ENCODE measurements at regions not wholly inside any gene's neighbourhood (a gene's known extent, or its start where the extent isn't known, plus 50 kb on each side); places are given as distances from the start of the nearest gene placed in this dataset. TPM values are rescaled to one million over a fixed set of nuclear protein-coding genes. Genes with fewer than 3 reads are reported as not detected.

- DNase-seq (ENCODE audit: low spot score) = no peak
Observed at GRCh38 chr22:47245286-47245685, 482.8 kb downstream of the TBC1D22A start.

DNA sequence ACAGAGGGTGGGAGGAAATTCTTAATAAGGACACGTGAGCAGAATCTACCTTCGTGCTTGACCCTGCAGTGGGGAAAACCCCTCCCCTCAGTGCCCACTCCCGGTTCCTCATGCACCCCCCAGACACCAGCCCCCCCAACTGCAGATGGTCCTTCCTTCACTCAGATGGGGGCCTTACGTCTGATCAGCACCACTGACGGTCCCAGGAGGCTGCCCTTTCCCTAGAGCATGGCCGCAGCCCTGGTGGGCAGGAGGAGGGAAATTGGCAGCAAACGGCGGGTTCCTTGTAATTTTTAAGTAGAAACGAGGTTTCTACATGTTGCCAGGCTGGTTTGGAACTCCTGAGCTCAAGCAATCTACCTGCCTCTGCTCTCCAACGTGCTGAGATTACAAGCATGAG, 477.7 kb downstream of the TBC1D22A start:
- no peak for DNase-seq (ENCODE audit: low spot score)

DNA sequence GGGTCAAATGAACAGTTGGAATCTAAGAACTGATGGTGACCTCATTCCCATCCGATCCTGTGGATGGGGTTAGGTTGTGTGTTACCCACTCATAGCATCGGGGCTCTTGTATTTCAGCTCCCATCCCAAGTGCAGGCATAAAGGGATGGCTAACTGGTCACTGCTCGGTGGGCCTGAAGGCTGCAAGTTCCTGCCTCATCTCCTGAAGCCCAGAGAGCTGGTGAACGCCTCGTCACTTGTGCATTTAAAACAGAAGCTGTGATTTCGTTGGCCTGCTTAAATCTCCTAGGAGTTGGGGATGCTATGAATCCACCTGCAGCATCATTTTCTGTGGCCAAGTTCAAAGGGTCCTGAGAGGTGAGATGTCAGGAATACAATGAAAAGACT, 477.0 kb downstream of the TBC1D22A start:
- DNase-seq (ENCODE audit: low spot score) = no peak

DNA sequence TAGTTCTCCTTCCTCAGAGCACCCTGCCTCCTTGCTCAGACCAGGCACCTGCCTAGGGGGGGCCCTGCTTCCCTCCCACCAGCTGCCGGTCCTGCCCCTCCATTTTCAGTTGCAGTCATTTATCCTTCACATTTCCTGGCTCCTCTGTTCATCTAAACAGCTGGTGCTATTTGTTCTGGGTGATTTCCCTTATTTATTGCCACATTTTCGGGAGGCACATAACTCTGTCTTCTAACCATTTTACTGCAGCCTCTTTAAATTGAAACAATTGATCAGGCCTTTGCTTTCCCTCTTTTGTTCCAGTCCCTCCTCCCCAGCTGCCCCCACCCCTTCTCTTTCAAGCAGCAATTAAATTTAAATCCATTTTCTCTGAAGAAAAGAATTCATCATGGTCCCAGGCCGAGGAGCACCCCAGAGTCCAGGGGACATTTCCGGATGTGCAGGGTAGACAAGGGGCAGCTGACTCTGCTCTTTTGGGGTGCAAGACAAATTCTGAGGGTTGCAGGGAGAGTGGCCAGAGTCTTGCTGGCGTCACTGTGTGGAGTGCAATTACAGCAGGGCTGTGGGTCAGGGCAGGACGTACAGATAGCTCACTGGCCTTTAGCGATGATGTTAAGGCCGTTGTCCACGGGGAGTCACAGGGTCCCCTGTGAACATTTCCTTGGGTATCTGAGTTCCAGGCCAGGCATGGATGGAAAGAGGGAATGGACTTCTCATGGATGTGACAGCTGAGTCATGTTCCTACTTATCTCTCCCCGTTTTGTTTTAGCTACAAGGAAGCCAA, 476.4 kb downstream of the TBC1D22A start:
- DNase-seq (ENCODE audit: low spot score) = no peak

- no peak for DNase-seq (ENCODE audit: low spot score)
Observed at GRCh38 chr22:47237890-47238480, 475.5 kb downstream of the TBC1D22A start.

DNA sequence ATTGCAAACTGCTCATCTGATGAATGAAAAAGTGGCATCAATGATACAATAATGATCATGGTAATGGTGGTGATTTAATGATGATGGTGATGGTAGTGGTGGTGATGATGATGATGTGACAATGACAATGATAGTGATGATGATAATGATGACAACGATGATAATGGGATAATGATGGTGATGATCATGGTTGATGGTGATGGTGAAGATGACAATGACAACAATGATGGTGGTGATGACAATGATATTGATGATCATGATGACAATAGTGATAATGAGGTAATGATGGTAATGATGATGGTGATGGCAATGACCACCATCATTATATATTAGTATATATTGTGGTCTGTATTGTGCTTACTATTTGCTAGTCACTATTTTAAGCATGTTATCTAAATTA, 474.3 kb downstream of the TBC1D22A start:
- DNase-seq (ENCODE audit: low spot score) = no peak

DNA sequence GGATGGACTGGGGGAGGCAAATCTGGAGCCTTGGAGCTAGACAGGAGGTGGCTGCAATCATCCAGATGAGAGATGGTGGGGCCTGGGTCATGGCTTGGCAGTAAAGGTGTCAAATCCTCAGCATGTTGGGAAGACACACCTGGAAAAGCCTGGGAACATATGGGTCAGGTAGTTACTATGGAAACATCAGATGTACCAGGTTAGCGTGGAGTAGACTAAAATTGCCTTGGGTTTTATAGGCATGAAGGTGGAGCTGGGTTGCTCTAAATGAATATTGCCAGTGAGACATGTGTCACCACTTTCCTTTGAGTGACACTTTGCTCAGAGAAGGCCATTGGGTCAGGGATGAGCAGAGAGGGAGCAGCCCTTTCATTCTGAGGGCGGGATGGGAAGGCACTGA, 473.7 kb downstream of the TBC1D22A start:
- no peak for DNase-seq (ENCODE audit: low spot score)

DNA sequence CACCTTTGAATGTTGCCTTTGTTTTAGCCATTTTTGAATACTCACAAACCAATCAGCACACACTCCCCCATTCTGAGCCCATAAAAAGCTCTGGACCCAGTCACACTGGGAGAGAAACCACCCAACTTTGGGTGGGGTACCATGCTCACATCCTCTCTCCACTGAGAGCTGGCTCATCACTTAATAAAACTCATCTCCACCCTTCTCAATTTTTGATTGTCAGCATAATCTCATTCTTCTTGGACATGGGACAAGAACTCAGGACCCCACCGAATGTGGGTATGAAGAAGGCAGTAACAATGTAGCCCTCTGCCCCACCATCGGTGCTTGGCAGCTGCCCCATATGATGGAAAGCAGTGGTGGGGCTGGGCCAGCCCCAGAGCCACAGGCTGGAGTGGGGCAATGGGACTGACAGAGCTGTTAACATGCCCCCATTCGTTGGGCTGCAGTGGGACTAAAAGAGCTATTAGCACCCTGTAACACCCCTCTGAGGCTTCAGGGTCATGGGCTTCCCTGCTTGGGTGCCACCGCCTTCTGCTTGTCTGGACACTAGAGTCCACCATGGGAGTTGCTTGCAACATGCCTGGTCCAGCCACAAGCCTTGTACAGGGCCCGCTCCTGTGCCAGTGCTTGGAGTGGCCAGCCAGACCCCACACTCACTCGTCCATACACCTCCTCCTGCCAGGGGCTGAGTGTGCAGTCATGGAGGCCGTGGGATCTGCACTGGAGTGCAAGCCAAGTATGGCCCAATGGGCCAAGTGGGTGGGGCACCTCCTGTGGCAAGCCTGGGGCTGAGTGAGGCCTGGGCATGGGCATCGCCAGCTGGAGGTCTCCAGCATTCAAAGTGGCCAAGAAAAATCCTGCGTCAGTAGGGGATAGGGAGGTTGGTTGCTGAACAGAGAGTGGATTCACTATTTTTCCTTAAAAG, 471.1 kb downstream of the TBC1D22A start:
- no peak for DNase-seq (ENCODE audit: low spot score)

- no peak for DNase-seq (ENCODE audit: low spot score)
Observed at GRCh38 chr22:47232753-47233152, 470.3 kb downstream of the TBC1D22A start.

DNA sequence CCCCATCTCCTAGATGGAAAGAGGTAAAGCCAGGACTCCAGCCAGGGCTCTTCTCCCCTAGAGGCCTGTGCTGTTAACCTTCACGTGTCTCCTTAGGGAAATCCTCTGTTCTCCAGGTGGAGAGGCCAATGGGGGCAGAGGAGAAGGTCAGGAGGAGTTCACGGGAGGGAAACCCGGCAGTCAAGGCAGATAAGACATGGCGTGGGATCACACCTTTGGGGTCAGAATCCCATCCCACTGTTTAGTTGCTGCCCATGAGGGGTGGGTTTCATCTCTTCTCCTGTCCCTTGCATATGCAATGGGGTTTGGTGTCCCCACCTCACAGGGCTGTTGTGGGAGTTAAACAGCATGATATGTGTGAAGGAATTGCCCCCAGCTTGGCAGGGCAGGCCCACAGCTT, 469.7 kb downstream of the TBC1D22A start:
- no peak for DNase-seq (ENCODE audit: low spot score)

GRCh38 chr22:47231759-47232158, 469.3 kb downstream of the TBC1D22A start:
- no peak for DNase-seq (ENCODE audit: low spot score)

DNA sequence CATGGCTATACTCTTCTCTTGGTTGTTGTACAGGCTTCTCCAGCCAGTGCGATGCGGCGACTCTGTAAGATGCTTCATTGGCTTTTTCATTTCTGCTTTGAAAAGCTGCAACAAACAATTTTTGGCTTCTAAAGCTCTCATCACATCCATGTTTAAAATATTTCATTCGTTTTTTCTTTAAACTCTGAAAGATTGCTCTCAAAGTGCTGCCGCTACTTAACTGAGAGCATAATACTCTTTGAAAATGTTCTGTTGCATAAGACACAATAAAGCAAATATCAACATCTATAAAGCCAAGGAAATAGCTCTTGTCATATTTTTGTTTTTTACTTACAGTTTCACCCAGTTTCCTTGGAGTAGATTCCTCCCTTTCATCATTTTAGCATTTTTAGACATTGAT, 468.3 kb downstream of the TBC1D22A start:
- no peak for DNase-seq (ENCODE audit: low spot score)

GRCh38 chr22:47230251-47230650, 467.8 kb downstream of the TBC1D22A start:
- DNase-seq (ENCODE audit: low spot score) = no peak

DNA sequence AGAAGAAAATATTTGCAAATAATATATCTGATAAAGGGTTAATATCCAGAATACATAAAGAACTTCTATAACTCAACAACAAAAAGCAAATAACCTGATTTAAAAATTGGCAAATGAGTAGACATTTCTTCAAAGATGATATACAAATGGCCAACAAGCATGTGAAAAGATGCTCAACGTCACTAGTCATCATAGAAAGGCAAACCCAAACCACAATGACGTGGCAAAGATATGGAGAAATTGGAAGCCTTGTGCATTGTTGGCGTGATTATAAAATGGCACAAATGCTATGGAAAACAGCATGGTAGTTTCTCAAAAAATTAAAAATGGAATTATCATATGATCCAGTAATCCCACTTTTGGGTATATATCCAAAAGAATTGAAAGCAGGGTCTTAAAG, 466.3 kb downstream of the TBC1D22A start:
- no peak for DNase-seq (ENCODE audit: low spot score)

GRCh38 chr22:47225931-47226633, 463.6 kb downstream of the TBC1D22A start:
- DNase-seq (ENCODE audit: low spot score) = no peak

DNA sequence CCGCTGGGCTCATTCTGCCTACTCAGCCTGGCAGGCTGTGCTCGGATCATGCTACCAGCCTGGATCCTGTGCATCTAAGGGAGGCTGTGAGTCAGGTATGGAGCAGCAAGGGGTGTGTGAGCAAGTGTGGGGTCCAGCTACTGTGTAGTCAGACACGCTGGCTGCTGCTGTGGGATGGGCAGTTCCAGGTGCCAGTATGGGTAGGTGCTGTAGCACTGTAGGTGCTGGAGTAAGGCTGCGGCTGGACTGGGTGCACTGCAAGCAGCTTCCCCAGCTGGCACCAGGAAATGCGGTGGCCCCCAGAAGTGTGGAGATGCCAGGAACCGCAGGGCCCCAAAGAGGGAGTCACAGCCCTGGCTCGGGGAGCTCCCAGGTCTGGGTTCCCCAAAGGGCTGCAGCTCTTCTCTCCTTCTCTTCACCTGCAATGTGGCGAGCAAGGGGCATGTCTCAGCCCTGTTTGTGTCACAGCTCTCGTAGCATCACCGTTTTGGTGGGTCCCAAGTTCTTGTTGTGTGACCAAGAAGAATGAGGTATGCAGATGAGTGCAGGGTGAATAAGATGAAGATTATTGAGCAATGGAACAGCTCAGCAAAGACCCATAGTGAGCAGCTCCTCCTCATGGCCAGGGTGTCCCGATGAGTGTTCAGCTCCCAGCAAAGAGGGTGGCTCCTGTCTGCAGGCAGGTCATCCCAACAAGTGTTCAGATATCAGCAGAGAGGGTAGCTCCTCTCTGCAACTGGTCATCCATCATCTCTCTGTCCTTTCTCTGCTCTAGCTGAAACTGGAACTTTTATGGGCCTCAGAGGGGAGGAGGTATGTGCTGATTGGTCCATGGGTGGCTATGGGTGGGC, 462.9 kb downstream of the TBC1D22A start:
- no peak for DNase-seq (ENCODE audit: low spot score)

Small RNA genes lying in the stretch of these regions (small RNA-seq; reads per million reads assigned to genes)
- gene MIR3201 (not detected), gene MIR3667 (not detected), gene MIR4535 (not detected)

All from HT-29 (cell line).